ENCODE measurements at regions not wholly inside any gene's neighbourhood (a gene's known extent, or its start where the extent isn't known, plus 50 kb on each side); places are given as distances from the start of the nearest gene placed in this dataset.

DNA sequence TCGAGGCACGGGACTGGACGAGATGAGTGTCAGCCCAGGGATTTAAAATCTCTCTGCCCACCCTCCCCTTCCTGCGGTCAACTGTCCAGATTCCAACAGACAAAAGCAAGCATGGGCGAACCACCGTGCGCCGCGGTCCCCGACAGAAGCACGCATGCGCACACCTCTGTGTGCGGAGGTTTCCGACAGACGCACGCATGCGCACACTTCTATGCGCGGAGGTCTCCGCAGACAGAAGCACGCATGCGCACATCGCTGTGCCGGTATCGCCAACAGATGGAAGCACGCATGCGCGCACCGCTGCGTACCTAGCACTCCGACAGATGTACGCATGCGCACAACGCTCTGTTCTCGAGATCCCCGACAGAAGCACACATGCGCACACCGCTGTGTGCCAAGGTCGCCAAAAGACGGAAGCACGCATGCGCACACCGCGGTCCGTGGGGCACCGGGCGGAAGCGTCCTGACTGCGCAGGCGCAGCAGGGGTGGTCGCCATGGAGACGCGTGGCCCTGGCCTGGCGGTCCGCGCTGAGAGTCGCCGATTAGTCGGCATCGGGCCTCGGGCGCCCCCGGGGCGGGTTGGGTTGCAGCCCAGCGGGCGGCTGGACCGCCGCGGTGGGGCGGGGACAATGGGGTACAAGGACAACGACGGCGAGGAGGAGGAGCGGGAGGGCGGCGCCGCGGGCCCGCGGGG, 57.4 kb upstream of the RPH3AL start (continued):
- TF ChIP-seq, protein P1, sequence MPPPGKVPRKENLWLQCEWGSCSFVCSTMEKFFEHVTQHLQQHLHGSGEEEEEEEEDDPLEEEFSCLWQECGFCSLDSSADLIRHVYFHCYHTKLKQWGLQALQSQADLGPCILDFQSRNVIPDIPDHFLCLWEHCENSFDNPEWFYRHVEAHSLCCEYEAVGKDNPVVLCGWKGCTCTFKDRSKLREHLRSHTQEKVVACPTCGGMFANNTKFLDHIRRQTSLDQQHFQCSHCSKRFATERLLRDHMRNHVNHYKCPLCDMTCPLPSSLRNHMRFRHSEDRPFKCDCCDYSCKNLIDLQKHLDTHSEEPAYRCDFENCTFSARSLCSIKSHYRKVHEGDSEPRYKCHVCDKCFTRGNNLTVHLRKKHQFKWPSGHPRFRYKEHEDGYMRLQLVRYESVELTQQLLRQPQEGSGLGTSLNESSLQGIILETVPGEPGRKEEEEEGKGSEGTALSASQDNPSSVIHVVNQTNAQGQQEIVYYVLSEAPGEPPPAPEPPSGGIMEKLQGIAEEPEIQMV (tag; conservative IDR thresholded peaks at IDR 0.05; ENCODE audit: low read depth), result no peak
- TF ChIP-seq ERF (CRISPR knock-in tag; IDR thresholded peaks at IDR 0.05) (no peak), NFXL1 (CRISPR knock-in tag; IDR thresholded peaks at IDR 0.05) (no peak), MAZ (CRISPR knock-in tag; conservative IDR thresholded peaks at IDR 0.05 in 1 of 2, IDR thresholded peaks at IDR 0.05 in 1 of 2) (no peak), ZNF324 (CRISPR knock-in tag; IDR thresholded peaks at IDR 0.05) (no peak), PRPF4 (IDR thresholded peaks at IDR 0.05; ENCODE audit: insufficient read depth, low read depth, low read length, poor library complexity, severe bottlenecking) (no peak), WHSC1 (IDR thresholded peaks at IDR 0.05; ENCODE audit: low read length) (no peak), DACH1 (IDR thresholded peaks at IDR 0.05; ENCODE audit: partially characterized antibody) (no peak), ZNF77 (CRISPR knock-in tag; IDR thresholded peaks at IDR 0.05) (no peak), TRIM24 (IDR thresholded peaks at IDR 0.05) (no peak), PHF21A (IDR thresholded peaks at IDR 0.05; ENCODE audit: borderline replicate concordance, low read depth) (0 out of 2 replicates have a peak, but pooled peaks have one; percentile 56), TEAD2 (tag; IDR thresholded peaks at IDR 0.05) (no peak), SIN3A (IDR thresholded peaks at IDR 0.05; ENCODE audit: borderline replicate concordance in 2 of 2, control insufficient read depth in 1 of 2, low read depth in 2 of 2, low read length in 2 of 2) (peak in 1 of 2 experiments; percentile 86; a peak in 1 of 4 replicates), POLR2A (conservative IDR thresholded peaks at IDR 0.05) (peak; percentile 51)
- TF ChIP-seq, protein P2, sequence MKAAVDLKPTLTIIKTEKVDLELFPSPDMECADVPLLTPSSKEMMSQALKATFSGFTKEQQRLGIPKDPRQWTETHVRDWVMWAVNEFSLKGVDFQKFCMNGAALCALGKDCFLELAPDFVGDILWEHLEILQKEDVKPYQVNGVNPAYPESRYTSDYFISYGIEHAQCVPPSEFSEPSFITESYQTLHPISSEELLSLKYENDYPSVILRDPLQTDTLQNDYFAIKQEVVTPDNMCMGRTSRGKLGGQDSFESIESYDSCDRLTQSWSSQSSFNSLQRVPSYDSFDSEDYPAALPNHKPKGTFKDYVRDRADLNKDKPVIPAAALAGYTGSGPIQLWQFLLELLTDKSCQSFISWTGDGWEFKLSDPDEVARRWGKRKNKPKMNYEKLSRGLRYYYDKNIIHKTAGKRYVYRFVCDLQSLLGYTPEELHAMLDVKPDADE (conservative IDR thresholded peaks at IDR 0.05; ENCODE audit: control insufficient read depth, low read depth, low read length), result no peak; the same call in 1 of the 2 replicates
- TF ChIP-seq, protein P3, sequence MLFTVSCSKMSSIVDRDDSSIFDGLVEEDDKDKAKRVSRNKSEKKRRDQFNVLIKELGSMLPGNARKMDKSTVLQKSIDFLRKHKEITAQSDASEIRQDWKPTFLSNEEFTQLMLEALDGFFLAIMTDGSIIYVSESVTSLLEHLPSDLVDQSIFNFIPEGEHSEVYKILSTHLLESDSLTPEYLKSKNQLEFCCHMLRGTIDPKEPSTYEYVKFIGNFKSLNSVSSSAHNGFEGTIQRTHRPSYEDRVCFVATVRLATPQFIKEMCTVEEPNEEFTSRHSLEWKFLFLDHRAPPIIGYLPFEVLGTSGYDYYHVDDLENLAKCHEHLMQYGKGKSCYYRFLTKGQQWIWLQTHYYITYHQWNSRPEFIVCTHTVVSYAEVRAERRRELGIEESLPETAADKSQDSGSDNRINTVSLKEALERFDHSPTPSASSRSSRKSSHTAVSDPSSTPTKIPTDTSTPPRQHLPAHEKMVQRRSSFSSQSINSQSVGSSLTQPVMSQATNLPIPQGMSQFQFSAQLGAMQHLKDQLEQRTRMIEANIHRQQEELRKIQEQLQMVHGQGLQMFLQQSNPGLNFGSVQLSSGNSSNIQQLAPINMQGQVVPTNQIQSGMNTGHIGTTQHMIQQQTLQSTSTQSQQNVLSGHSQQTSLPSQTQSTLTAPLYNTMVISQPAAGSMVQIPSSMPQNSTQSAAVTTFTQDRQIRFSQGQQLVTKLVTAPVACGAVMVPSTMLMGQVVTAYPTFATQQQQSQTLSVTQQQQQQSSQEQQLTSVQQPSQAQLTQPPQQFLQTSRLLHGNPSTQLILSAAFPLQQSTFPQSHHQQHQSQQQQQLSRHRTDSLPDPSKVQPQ (CRISPR knock-in tag; IDR thresholded peaks at IDR 0.05; ENCODE audit: borderline replicate concordance), result no peak
- TF ChIP-seq, protein P4, sequence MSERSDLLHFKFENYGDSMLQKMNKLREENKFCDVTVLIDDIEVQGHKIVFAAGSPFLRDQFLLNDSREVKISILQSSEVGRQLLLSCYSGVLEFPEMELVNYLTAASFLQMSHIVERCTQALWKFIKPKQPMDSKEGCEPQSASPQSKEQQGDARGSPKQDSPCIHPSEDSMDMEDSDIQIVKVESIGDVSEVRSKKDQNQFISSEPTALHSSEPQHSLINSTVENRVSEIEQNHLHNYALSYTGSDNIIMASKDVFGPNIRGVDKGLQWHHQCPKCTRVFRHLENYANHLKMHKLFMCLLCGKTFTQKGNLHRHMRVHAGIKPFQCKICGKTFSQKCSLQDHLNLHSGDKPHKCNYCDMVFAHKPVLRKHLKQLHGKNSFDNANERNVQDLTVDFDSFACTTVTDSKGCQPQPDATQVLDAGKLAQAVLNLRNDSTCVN (CRISPR knock-in tag; IDR thresholded peaks at IDR 0.05), result no peak
- TF ChIP-seq, protein P5, sequence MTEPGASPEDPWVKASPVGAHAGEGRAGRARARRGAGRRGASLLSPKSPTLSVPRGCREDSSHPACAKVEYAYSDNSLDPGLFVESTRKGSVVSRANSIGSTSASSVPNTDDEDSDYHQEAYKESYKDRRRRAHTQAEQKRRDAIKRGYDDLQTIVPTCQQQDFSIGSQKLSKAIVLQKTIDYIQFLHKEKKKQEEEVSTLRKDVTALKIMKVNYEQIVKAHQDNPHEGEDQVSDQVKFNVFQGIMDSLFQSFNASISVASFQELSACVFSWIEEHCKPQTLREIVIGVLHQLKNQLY (CRISPR knock-in tag; conservative IDR thresholded peaks at IDR 0.05), result no peak
- TF ChIP-seq, protein P6, sequence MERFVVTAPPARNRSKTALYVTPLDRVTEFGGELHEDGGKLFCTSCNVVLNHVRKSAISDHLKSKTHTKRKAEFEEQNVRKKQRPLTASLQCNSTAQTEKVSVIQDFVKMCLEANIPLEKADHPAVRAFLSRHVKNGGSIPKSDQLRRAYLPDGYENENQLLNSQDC (CRISPR knock-in tag; IDR thresholded peaks at IDR 0.05), result no peak
- TF ChIP-seq, protein P7, sequence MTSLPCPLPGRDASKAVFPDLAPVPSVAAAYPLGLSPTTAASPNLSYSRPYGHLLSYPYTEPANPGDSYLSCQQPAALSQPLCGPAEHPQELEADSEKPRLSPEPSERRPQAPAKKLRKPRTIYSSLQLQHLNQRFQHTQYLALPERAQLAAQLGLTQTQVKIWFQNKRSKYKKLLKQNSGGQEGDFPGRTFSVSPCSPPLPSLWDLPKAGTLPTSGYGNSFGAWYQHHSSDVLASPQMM (CRISPR knock-in tag; IDR thresholded peaks at IDR 0.05), result no peak

Measured in K562 (cell line).